ENCODE measurements at regions not wholly inside any gene's neighbourhood (a gene's known extent, or its start where the extent isn't known, plus 50 kb on each side); places are given as distances from the start of the nearest gene placed in this dataset.

- TF ChIP-seq, protein P1, sequence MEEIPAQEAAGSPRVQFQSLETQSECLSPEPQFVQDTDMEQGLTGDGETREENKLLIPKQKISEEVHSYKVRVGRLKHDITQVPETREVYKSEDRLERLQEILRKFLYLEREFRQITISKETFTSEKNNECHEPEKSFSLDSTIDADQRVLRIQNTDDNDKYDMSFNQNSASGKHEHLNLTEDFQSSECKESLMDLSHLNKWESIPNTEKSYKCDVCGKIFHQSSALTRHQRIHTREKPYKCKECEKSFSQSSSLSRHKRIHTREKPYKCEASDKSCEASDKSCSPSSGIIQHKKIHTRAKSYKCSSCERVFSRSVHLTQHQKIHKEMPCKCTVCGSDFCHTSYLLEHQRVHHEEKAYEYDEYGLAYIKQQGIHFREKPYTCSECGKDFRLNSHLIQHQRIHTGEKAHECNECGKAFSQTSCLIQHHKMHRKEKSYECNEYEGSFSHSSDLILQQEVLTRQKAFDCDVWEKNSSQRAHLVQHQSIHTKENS (CRISPR knock-in tag; IDR thresholded peaks at IDR 0.05): no peak
- TF ChIP-seq SPI1 (IDR thresholded peaks at IDR 0.05; ENCODE audit: borderline replicate concordance, low read depth, low read length) (no peak), MAX (CRISPR knock-in tag; IDR thresholded peaks at IDR 0.05) (no peak), ZNF253 (CRISPR knock-in tag; conservative IDR thresholded peaks at IDR 0.05) (no peak), MTF1 (CRISPR knock-in tag; IDR thresholded peaks at IDR 0.05; ENCODE audit: borderline replicate concordance) (no peak)
These were observed 391.2 kb upstream of the SGCD start for GRCh38 chr5:155935723-155936122.
